GM06990 (cell line): ENCODE measurements at regions not wholly inside any gene's neighbourhood (a gene's known extent, or its start where the extent isn't known, plus 50 kb on each side); places are given as distances from the start of the nearest gene placed in this dataset.

ENCODE experiments used
- DNase-seq: peaks from one replicate; pipeline ENCODE4 v3.0.0-alpha.2; 2011; ENCODE audit not compliant: insufficient read length; ENCODE audit errors: extremely low read depth
- H3K27me3 ChIP-seq: replicated peaks from 2 replicates; pipeline ENCODE4 v1.6.0; 2011; ENCODE audit warnings: low read length; ENCODE audit not compliant: control insufficient read depth, insufficient read depth
- H3K36me3 ChIP-seq: 2 replicates; pipeline ENCODE4 v1.5.1; 2011; ENCODE audit warnings: low read length; ENCODE audit not compliant: control insufficient read depth, insufficient read depth
- H3K4me3 ChIP-seq: replicated peaks from 2 replicates; pipeline ENCODE4 v1.5.1; 2011; ENCODE audit warnings: low read depth, mild to moderate bottlenecking, control low read depth, low read length
- CTCF ChIP-seq: IDR thresholded peaks from 2 replicates; pipeline ENCODE4 v1.5.1; 2011; ENCODE audit warnings: low read length, control low read depth, mild to moderate bottlenecking, inconsistent platforms; ENCODE audit not compliant: insufficient read depth, poor library complexity, severe bottlenecking

GRCh38 chr13:26948353-26948752, 187.8 kb upstream of the GPR12 start:
- Histone ChIP-seq H3K4me3 (no peak overlapping the region), H3K36me3 (no peaks in the 10 kb centered on the region), H3K27me3 (no peaks in the 10 kb centered on the region)
- DNase-seq, result no peak
- no peak for TF ChIP-seq CTCF

GRCh38 chr13:26946684-26947343, 186.2 kb upstream of the GPR12 start:
- Histone ChIP-seq H3K27me3 (no peaks in the 10 kb centered on the region), H3K4me3 (no peak overlapping the region), H3K36me3 (no peaks in the 10 kb centered on the region)
- no peak for DNase-seq
- peak; percentile 69 for TF ChIP-seq CTCF

GRCh38 chr13:26943748-26944147, 183.2 kb upstream of the GPR12 start:
- Histone ChIP-seq H3K4me3 (no peak overlapping the region), H3K36me3 (no peaks in the 10 kb centered on the region), H3K27me3 (no peaks in the 10 kb centered on the region)
- TF ChIP-seq CTCF, result no peak
- DNase-seq, result no peak

- no peak for TF ChIP-seq CTCF
- no peak for DNase-seq
- H3K4me3 ChIP-seq, result no peak overlapping the region
- H3K36me3 ChIP-seq, result no peaks in the 10 kb centered on the region
- no peaks in the 10 kb centered on the region for H3K27me3 ChIP-seq
Measured at GRCh38 chr13:26942184-26942583, 181.6 kb upstream of the GPR12 start.

GRCh38 chr13:26941345-26942174, 181.0 kb upstream of the GPR12 start:
- no peak overlapping the region for H3K4me3 ChIP-seq
- H3K27me3 ChIP-seq, result no peaks in the 10 kb centered on the region
- DNase-seq, result no peak
- no peak for TF ChIP-seq CTCF
- H3K36me3 ChIP-seq, result no peaks in the 10 kb centered on the region

- DNase-seq, result no peak
- TF ChIP-seq CTCF, result no peak
- Histone ChIP-seq H3K4me3 (no peak overlapping the region), H3K36me3 (no peaks in the 10 kb centered on the region), H3K27me3 (no peaks in the 10 kb centered on the region; the same call in 1 of the 2 replicates)
Measured at GRCh38 chr13:26934096-26934495, 173.5 kb upstream of the GPR12 start.
